ENCODE measurements at regions not wholly inside any gene's neighbourhood (a gene's known extent, or its start where the extent isn't known, plus 50 kb on each side); places are given as distances from the start of the nearest gene placed in this dataset.
"Not testable (repeated sequence)": the region's sequence is repeated elsewhere in the genome, so short reads cannot be mapped to it uniquely, and the experiment has no call there.

GRCh38 chr7:118902600-118902999, 678.1 kb downstream of the ANKRD7 start:
- CTCF ChIA-PET = no interaction called here
- no peak for ATAC-seq
- Histone ChIP-seq H3K9me3 (no peaks in the 10 kb centered on the region), H3K4me3 (no peak overlapping the region), H3K4me2 (no peak overlapping the region), H3K4me1 (no peaks in the 10 kb centered on the region), H3K27ac (no peak overlapping the region)
- WGBS (ENCODE audit: missing lambda C conversion rate) = 40% methylated on average over 3 of the region's 3 CpGs
- no peak for FAIRE-seq
- POLR2A ChIA-PET = no interaction called here
- DNase-seq (ENCODE audit: low read depth in 1 of 2, low spot score in 1 of 2) = peak in 1 of 2 experiments; percentile 2
- TF ChIP-seq GATA3 (IDR thresholded peaks at IDR 0.05; ENCODE audit: borderline replicate concordance) (no peak), EP300 (IDR thresholded peaks at IDR 0.05) (no peak), FOSB (CRISPR knock-in tag; IDR thresholded peaks at IDR 0.05) (no peak), REST (IDR thresholded peaks at IDR 0.05) (no peak), MAZ (IDR thresholded peaks at IDR 0.05; ENCODE audit: borderline replicate concordance, low read depth, low read length) (no peak), MAX (IDR thresholded peaks at IDR 0.05) (no peak), SREBF2 (IDR thresholded peaks at IDR 0.05) (no peak), ZNF302 (CRISPR knock-in tag; IDR thresholded peaks at IDR 0.05) (no peak), HOXB13 (CRISPR knock-in tag; IDR thresholded peaks at IDR 0.05; ENCODE audit: low read depth) (no peak), HOXA7 (CRISPR knock-in tag; IDR thresholded peaks at IDR 0.05) (no peak), RAD21 (conservative IDR thresholded peaks at IDR 0.05 in 1 of 2, IDR thresholded peaks at IDR 0.05 in 1 of 2) (no peak), RARB (CRISPR knock-in tag; IDR thresholded peaks at IDR 0.05) (no peak), ESRRA (IDR thresholded peaks at IDR 0.05; ENCODE audit: borderline replicate concordance, low read length) (no peak)
- TF ChIP-seq, protein P1, sequence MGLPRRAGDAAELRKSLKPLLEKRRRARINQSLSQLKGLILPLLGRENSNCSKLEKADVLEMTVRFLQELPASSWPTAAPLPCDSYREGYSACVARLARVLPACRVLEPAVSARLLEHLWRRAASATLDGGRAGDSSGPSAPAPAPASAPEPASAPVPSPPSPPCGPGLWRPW (IDR thresholded peaks at IDR 0.05) = no peak

GRCh38 chr7:118907911-118908527, 683.5 kb downstream of the ANKRD7 start:
- no peak for DNase-seq (ENCODE audit: low read depth in 1 of 2, low spot score in 1 of 2)
- Histone ChIP-seq H3K27ac (no peak overlapping the region), H3K4me2 (no peak overlapping the region), H3K9me3 (no peaks in the 10 kb centered on the region), H3K4me1 (no peaks in the 10 kb centered on the region), H3K4me3 (no peak overlapping the region)
- no peak for FAIRE-seq
- no peak for TF ChIP-seq REST (IDR thresholded peaks at IDR 0.05)
- TF ChIP-seq MAFK (IDR thresholded peaks at IDR 0.05; ENCODE audit: partially characterized antibody) = peak; percentile 37
- POLR2A ChIA-PET = no interaction called here
- 55% methylated on average over 8 of the region's 8 CpGs for WGBS (ENCODE audit: missing lambda C conversion rate)
- ATAC-seq = no peak
- CTCF ChIA-PET = no interaction called here

GRCh38 chr7:118916120-118916519, 691.6 kb downstream of the ANKRD7 start:
- ATAC-seq; H3K27ac ChIP-seq; DNase-seq (ENCODE audit: low read depth in 1 of 2, low spot score in 1 of 2); CTCF ChIA-PET; H3K4me1 ChIP-seq; POLR2A ChIA-PET; H3K4me3 ChIP-seq; H3K4me2 ChIP-seq; FAIRE-seq; H3K9me3 ChIP-seq: not testable (repeated sequence)
- WGBS (ENCODE audit: missing lambda C conversion rate) = 51% methylated on average over 3 of the region's 3 CpGs
